GM19455 (cell line): ENCODE measurements at regions not wholly inside any gene's neighbourhood (a gene's known extent, or its start where the extent isn't known, plus 50 kb on each side); places are given as distances from the start of the nearest gene placed in this dataset.

Experiments used
- ATAC-seq: cut with Tn5 transposase; IDR thresholded peaks from one replicate; pipeline ENCODE4 v1.9.1; 2021; ENCODE audit not compliant: unreplicated experiment

- no peak for ATAC-seq
Measured at GRCh38 chr5:23253621-23254198, 253.7 kb upstream of the PRDM9 start.

GRCh38 chr5:23242891-23243290 lies 264.5 kb upstream of the PRDM9 start:
- no peak for ATAC-seq

- ATAC-seq: no peak
Measured at GRCh38 chr5:23235246-23235645, 272.2 kb upstream of the PRDM9 start.

GRCh38 chr5:23234197-23234596 lies 273.2 kb upstream of the PRDM9 start:
- ATAC-seq: no peak

GRCh38 chr5:23223846-23224245 lies 283.6 kb upstream of the PRDM9 start:
- ATAC-seq: no peak

GRCh38 chr5:23221831-23222230 lies 285.6 kb upstream of the PRDM9 start:
- ATAC-seq: no peak

GRCh38 chr5:23217159-23217558 lies 290.2 kb upstream of the PRDM9 start:
- ATAC-seq: no peak

- ATAC-seq: no peak
Measured at GRCh38 chr5:23216345-23216744, 291.1 kb upstream of the PRDM9 start.

GRCh38 chr5:23208959-23209431 lies 298.4 kb upstream of the PRDM9 start:
- peak; percentile 63 for ATAC-seq

- no peak for ATAC-seq
Measured at GRCh38 chr5:23204111-23204510, 303.3 kb upstream of the PRDM9 start.

- no peak for ATAC-seq
Measured at GRCh38 chr5:23169660-23170416, 316.7 kb upstream of the CDH12 start.

GRCh38 chr5:23164971-23165370 lies 311.8 kb upstream of the CDH12 start:
- no peak for ATAC-seq

- no peak for ATAC-seq
Measured at GRCh38 chr5:23158179-23158578, 305.0 kb upstream of the CDH12 start.

- no peak for ATAC-seq
Measured at GRCh38 chr5:23157716-23158115, 304.6 kb upstream of the CDH12 start.

GRCh38 chr5:23157169-23157568 lies 304.0 kb upstream of the CDH12 start:
- ATAC-seq: no peak

- no peak for ATAC-seq
Measured at GRCh38 chr5:23147625-23148024, 294.5 kb upstream of the CDH12 start.

GRCh38 chr5:23146183-23146582 lies 293.0 kb upstream of the CDH12 start:
- ATAC-seq: no peak

GRCh38 chr5:23139338-23140171 lies 286.4 kb upstream of the CDH12 start:
- ATAC-seq: no peak

GRCh38 chr5:23136958-23137357 lies 283.8 kb upstream of the CDH12 start:
- ATAC-seq: no peak

- ATAC-seq: no peak
Measured at GRCh38 chr5:23132231-23132630, 279.1 kb upstream of the CDH12 start.

- ATAC-seq: no peak
Measured at GRCh38 chr5:23112237-23112636, 259.1 kb upstream of the CDH12 start.

GRCh38 chr5:23105021-23105420 lies 251.9 kb upstream of the CDH12 start:
- no peak for ATAC-seq
